Mucosa of descending colon (tissue), 3 donors: ENCODE measurements at regions not wholly inside any gene's neighbourhood (a gene's known extent, or its start where the extent isn't known, plus 50 kb on each side); places are given as distances from the start of the nearest gene placed in this dataset.
A peak's percentile ranks its signal among the peaks of the same experiment; 100 is the strongest.

Source experiments
- ATAC-seq: fragments of 200-7000 bp; cut with Tn5 transposase; one replicate; pipeline ENCODE4 v1.9.1; 2020; ENCODE audit warnings: mild to moderate bottlenecking, moderate library complexity
- DNase-seq, 3 donors: peaks; one replicate each; pipeline ENCODE4 v3.0.0-alpha.2; 2020
- H3K36me3 ChIP-seq: fragments of 200-600 bp; one replicate; pipeline ENCODE4 v1.8.0; 2021; ENCODE audit warnings: low read depth, mild to moderate bottlenecking
- H3K4me1 ChIP-seq: fragments of 200-600 bp; one replicate; pipeline ENCODE4 v1.8.0; 2021; ENCODE audit warnings: low read depth, mild to moderate bottlenecking
- H3K4me3 ChIP-seq: fragments of 200-600 bp; one replicate; pipeline ENCODE4 v1.8.0; 2021; ENCODE audit warnings: mild to moderate bottlenecking
- H3K9me3 ChIP-seq: fragments of 200-600 bp; one replicate; pipeline ENCODE4 v1.8.0; 2021; ENCODE audit warnings: mild to moderate bottlenecking
- intact Hi-C, 2 donors: fragments of 100-400 bp; cut with DNase I in 1 of 2; cut with micrococcal nuclease in 1 of 2; formaldehyde crosslinking; loops; one replicate each; pipeline versions ENCODE4 v1.11.0 to v1.11.1; 2022; cut with DNase I, micrococcal nuclease
- TF ChIP-seq, protein P1 (sequence below): fragments of 200-600 bp; IDR thresholded peaks from one replicate; pipeline ENCODE4 v1.8.0; 2022; ENCODE audit warnings: antibody characterized with exemption, mild to moderate bottlenecking
- donor health status: DM: no; HTN: no; CAD: no; lungs with moderate emphysema.
- donor health status: DM: no; HTN: no; CAD: no.
- donor health status: DM: no; HTN: yes; CAD: no.

DNA sequence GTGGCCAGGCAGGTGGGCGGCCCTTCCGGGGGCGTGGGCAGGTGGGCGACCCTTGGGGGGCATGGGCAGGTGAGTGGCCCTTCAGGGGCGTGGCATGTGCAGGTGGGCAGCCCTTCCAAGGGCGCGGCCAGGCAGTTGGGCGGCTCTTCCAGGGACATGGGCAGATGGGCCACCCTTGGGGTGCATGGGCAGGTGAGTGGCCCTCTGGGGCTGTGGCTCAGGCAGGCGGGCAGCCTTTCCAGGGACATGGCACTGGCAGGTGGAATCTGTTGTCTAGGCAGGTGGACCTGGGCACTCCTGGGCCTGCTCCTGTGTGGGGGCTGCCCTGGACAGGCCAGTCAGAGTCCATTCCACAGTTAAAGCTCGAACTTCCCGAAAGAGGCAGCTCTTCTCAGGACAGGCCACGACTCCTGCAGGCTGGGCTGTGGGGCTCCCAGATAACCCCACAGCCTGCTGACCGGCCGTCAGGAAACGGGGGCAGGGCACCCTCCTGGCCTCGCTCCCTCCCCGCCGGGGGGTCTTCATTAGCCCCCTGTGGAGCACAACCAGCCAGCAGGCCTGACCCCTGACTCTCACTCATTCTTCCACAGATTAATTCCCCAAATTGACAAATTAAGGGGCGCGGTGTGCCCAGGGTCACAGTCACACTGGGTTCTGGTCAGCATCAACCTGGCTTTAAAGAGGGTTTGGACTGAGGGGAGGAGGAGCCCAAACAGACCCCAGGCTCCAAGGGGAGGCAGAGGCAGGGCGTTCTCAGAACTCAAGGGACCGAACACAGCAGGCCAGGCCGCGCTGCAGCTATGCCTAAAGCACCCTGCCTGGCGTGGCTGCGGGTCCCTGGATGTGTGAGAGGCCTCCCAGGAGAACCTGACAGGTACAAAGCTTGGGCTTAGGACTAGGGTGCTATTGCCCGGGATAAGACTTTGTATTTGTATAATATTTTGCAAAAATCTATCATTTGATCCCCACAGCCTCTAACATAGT is 130.0 kb downstream of the DLL1 start:
- Histone ChIP-seq H3K9me3 (no peaks in the 10 kb centered on the region), H3K4me1 (no peaks in the 10 kb centered on the region), H3K4me3 (no peak overlapping the region), H3K36me3 (no peaks in the 10 kb centered on the region)
- DNase-seq, result no peak
- ATAC-seq, result no peak
- TF ChIP-seq, protein P1, sequence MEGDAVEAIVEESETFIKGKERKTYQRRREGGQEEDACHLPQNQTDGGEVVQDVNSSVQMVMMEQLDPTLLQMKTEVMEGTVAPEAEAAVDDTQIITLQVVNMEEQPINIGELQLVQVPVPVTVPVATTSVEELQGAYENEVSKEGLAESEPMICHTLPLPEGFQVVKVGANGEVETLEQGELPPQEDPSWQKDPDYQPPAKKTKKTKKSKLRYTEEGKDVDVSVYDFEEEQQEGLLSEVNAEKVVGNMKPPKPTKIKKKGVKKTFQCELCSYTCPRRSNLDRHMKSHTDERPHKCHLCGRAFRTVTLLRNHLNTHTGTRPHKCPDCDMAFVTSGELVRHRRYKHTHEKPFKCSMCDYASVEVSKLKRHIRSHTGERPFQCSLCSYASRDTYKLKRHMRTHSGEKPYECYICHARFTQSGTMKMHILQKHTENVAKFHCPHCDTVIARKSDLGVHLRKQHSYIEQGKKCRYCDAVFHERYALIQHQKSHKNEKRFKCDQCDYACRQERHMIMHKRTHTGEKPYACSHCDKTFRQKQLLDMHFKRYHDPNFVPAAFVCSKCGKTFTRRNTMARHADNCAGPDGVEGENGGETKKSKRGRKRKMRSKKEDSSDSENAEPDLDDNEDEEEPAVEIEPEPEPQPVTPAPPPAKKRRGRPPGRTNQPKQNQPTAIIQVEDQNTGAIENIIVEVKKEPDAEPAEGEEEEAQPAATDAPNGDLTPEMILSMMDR, result no peak
- intact Hi-C loops, result no loop called here

DNA sequence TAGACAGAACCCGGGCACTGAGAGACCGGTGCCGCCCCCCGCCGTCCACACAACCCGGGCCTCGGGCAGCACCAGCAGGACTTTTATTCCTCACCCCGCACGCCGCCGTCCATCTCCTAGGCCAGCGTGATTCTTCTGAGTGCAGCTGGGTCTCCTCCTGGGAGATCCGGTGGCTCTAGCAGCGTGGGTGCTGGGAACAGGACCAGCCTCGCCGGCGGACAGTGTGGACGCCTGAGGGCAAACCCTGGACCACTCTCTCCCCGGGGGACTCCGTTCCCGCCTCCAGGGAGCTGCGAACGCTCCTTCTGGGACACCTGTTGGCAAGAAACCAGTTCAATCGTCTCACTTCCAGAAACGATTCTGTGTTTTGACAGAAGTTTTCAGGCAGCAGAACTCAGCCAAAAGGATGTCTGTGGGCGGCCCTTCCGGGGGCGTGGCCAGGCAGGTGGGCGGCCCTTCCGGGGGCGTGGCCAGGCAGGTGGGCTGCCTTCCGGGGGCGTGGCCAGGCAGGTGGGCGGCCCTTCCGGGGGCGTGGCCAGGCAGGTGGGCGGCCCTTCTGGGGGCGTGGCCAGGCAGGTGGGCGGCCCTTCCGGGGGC is 130.7 kb downstream of the DLL1 start:
- no peak for ATAC-seq

DNA sequence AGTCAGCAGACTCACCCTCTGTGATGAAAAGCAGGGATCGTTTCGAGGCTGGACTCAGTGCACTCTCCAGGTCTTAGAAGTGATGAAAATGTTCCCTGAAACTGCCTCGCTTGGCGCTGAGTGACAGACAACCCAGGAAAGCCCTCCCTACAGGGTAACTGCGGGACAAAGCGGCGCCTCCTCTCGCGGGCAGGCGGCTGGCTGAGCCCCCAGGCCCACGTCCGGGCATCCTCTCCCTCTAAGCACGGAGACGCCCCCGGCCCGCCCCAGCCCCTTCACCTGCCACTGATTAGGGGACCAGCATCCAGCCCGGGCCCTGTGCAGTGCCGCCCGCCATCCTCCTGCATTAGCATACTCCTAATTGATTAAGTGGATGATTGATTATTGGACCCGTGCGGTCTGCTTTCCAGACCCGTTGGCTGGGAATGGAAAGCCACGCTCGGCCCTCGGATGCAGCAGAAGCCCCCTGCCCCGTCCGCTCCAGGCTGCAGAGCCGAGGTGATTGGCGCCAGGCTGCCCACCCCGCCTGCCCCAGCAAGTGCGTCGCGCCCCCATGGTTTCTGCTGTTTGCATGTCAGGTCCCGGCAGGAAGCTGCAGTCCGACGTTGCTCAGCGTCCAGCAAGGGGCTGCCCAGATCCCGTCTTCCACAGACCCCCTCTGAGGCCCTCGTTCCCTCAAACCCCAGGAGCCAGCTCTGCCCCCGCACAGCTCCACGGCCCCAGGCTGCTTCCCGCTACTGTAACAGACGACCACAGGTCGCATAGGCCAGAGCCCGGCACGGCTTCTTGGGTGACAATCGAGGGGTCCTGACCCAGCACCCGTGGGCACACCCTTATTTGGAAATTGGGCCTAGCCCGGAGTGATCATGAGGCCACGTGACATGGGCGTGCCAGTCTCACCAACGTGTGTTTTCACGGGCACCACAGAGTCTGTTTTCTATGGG is 131.6 kb downstream of the DLL1 start:
- Histone ChIP-seq H3K36me3 (no peaks in the 10 kb centered on the region), H3K4me3 (no peak overlapping the region), H3K4me1 (no peaks in the 10 kb centered on the region), H3K9me3 (no peaks in the 10 kb centered on the region)
- intact Hi-C loops, result no loop called here
- TF ChIP-seq, protein P1, result no peak
- DNase-seq (no peak), ATAC-seq (no peak)

More for the DNA sequence above, 130.7 kb downstream of the DLL1 start:
- TF ChIP-seq, protein P1, result no peak
- Histone ChIP-seq H3K4me1 (no peaks in the 10 kb centered on the region), H3K36me3 (no peaks in the 10 kb centered on the region), H3K9me3 (no peaks in the 10 kb centered on the region), H3K4me3 (no peak overlapping the region)
- DNase-seq, result no peak
- intact Hi-C loops, result no loop called here

DNA sequence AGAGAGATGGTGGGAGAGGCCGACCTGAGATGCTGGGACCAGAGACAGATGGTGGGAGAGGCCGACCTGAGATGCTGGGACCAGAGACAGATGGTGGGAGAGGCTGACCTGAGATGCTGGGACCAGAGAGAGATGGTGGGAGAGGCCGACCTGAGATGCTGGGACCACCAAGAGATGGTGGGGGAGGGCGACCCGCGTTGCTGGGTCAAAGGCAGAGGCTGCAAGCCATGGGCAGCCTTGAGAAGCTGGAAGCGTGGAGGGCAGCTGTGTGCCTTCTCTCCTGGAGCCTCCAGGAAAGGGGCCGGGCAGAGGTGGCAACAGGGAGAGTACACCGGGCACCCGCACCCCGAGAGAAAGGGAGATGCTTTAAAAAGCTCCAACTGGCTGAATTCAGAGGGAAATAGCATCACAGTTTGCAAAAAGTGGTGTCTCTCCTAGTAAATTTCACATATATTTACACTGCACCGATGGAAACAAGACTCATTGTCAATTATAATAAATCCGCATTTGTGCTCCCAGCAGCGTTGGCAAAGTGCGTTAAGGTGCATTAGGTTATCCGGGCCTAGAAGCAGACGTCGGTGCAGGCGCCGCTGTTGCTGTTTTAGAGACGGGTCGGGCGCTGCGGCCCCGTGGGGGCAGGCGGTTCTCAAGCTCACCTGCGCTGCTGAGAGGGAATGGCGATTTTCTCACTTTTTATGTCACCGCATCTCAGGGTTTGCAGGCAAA is 132.4 kb downstream of the DLL1 start:
- no peaks in the 10 kb centered on the region for H3K9me3 ChIP-seq
- intact Hi-C loops, result no loop called here
- no peak overlapping the region for H3K4me3 ChIP-seq
- no peak for ATAC-seq
- no peaks in the 10 kb centered on the region for H3K4me1 ChIP-seq
- H3K36me3 ChIP-seq, result no peaks in the 10 kb centered on the region
- DNase-seq, result peak in 1 of 3 donors; percentile 22
- TF ChIP-seq, protein P1, result no peak
